IMR-90 (cell line): ENCODE measurements at regions not wholly inside any gene's neighbourhood (a gene's known extent, or its start where the extent isn't known, plus 50 kb on each side); places are given as distances from the start of the nearest gene placed in this dataset.

Source experiments
- ATAC-seq: fragments of 200-7000 bp; cut with Tn5 transposase; 2 replicates; pipeline ENCODE4 v1.9.1; 2020; ENCODE audit warnings: low read depth, mild to moderate bottlenecking, moderate library complexity
- BruUV-seq: library from RNA; stranded (reverse); fragments of 400-500 nt; replicated peaks from 2 replicates; lab custom pipeline; 2021; lab: Mats Ljungman, UMichigan
- CTCF ChIA-PET: fragments of 300-600 bp; formaldehyde crosslinking; extraction: SDS; loops from one replicate; lab custom pipeline; 2021; ENCODE audit warnings: antibody characterized with exemption; lab: Yijun Ruan, JAX
- POLR2A ChIA-PET: fragments of 300-600 bp; sonication (Branson Sonifier 250); formaldehyde crosslinking; loops from one replicate; lab custom pipeline; 2022; ENCODE audit warnings: antibody characterized with exemption; ENCODE audit not compliant: unreplicated experiment; lab: Charles Lee
- DNase-seq: peaks from one replicate; pipeline ENCODE4 v3.0.0; 2013
- H2AFZ ChIP-seq: replicated peaks from 2 replicates; pipeline ENCODE3; 2013; ENCODE audit warnings: low read length, mild to moderate bottlenecking; ENCODE audit not compliant: poor library complexity
- H2AK5ac ChIP-seq: 2 replicates; pipeline ENCODE4 v1.6.1; 2013; ENCODE audit warnings: low read depth, low read length, inconsistent platforms
- H2AK9ac ChIP-seq: replicated peaks from 2 replicates; pipeline ENCODE3; 2013; ENCODE audit warnings: mild to moderate bottlenecking, low read depth, low read length, moderate library complexity; ENCODE audit not compliant: poor library complexity
- H2BK120ac ChIP-seq: 2 replicates; pipeline ENCODE4 v1.6.1; 2013; ENCODE audit warnings: low read depth, low read length, inconsistent platforms
- H2BK15ac ChIP-seq: 3 replicates; pipeline ENCODE4 v1.6.1; 2013; ENCODE audit warnings: low read depth, low read length, inconsistent platforms
- H2BK20ac ChIP-seq: 2 replicates; pipeline ENCODE4 v1.6.1; 2013; ENCODE audit warnings: low read depth, mild to moderate bottlenecking, inconsistent platforms, low read length, moderate library complexity
- H2BK5ac ChIP-seq: 2 replicates; pipeline ENCODE4 v1.6.1; 2013; ENCODE audit warnings: mild to moderate bottlenecking, low read depth, low read length, inconsistent platforms; ENCODE audit not compliant: poor library complexity, severe bottlenecking
- H3K14ac ChIP-seq: replicated peaks from 2 replicates; pipeline ENCODE4 v1.6.1; 2013; ENCODE audit warnings: low read depth, low read length, inconsistent platforms
- H3K18ac ChIP-seq: 2 replicates; pipeline ENCODE4 v1.6.1; 2013; ENCODE audit warnings: low read depth, low read length, control low read depth
- H3K23ac ChIP-seq: 2 replicates; pipeline ENCODE4 v1.6.1; 2013; ENCODE audit warnings: low read depth, low read length, inconsistent platforms
- H3K27ac ChIP-seq: 2 replicates; pipeline ENCODE4 v1.5.1; 2013; ENCODE audit warnings: mild to moderate bottlenecking, control low read depth, low read length; ENCODE audit not compliant: insufficient read depth
- H3K27me3 ChIP-seq: 2 replicates; pipeline ENCODE4 v1.6.1; 2013; ENCODE audit warnings: low read length; ENCODE audit not compliant: control insufficient read depth, insufficient read depth
- H3K36me3 ChIP-seq: 2 replicates; pipeline ENCODE4 v1.6.1; 2013; ENCODE audit warnings: low read length, mixed read lengths; ENCODE audit not compliant: control insufficient read depth, insufficient read depth
- H3K4ac ChIP-seq: 2 replicates; pipeline ENCODE4 v1.6.1; 2013; ENCODE audit warnings: low read depth, low read length, inconsistent platforms
- H3K4me1 ChIP-seq: 2 replicates; pipeline ENCODE4 v1.6.1; 2013; ENCODE audit warnings: low read length, mixed read lengths; ENCODE audit not compliant: control insufficient read depth, insufficient read depth
- H3K4me2 ChIP-seq: 2 replicates; pipeline ENCODE4 v1.6.1; 2013; ENCODE audit warnings: low read depth, mild to moderate bottlenecking, control low read depth, low read length, moderate library complexity
- H3K4me3 ChIP-seq: 2 replicates; pipeline ENCODE4 v1.5.1; 2013; ENCODE audit warnings: low read depth, mild to moderate bottlenecking, control low read depth, low read length, moderate library complexity; ENCODE audit not compliant: insufficient read depth
- H3K56ac ChIP-seq: 2 replicates; pipeline ENCODE4 v1.6.1; 2013; ENCODE audit warnings: low read length, inconsistent platforms; ENCODE audit not compliant: insufficient read depth; ENCODE audit errors: extremely low read depth
- H3K79me1 ChIP-seq, 2 experiments: 2 replicates each; pipeline ENCODE4 v1.6.1; 2013; ENCODE audit warnings: low read length in 2 of 2, inconsistent platforms in 1 of 2, low read depth in 1 of 2
- H3K9ac ChIP-seq: 2 replicates; pipeline ENCODE4 v1.6.1; 2013; ENCODE audit warnings: low read depth, low read length, control low read depth
- H3K9me1 ChIP-seq: 2 replicates; pipeline ENCODE4 v1.6.1; 2013; ENCODE audit warnings: low read length, inconsistent platforms; ENCODE audit not compliant: insufficient read depth
- H3K9me3 ChIP-seq: 2 replicates; pipeline ENCODE4 v1.6.1; 2013; ENCODE audit warnings: low read length; ENCODE audit not compliant: control insufficient read depth, insufficient read depth
- H4K20me1 ChIP-seq: 2 replicates; pipeline ENCODE4 v1.6.1; 2013; ENCODE audit warnings: low read length, inconsistent platforms; ENCODE audit not compliant: insufficient read depth
- H4K5ac ChIP-seq: 2 replicates; pipeline ENCODE4 v1.6.1; 2013; ENCODE audit warnings: mild to moderate bottlenecking, low read depth, low read length, control low read depth
- H4K8ac ChIP-seq, 2 experiments: 2 replicates each; pipeline ENCODE4 v1.6.1; 2013; ENCODE audit warnings: low read depth in 2 of 2, low read length in 2 of 2, control low read depth in 1 of 2, inconsistent platforms in 1 of 2
- H4K91ac ChIP-seq: 2 replicates; pipeline ENCODE4 v1.6.1; 2013; ENCODE audit warnings: low read depth, low read length, inconsistent platforms; ENCODE audit not compliant: insufficient read depth
- BHLHE40 ChIP-seq: fragments of 150-350 bp; IDR thresholded peaks from 2 replicates; pipeline ENCODE4 v1.6.1; 2016; ENCODE audit warnings: mild to moderate bottlenecking, low read depth, low read length
- CEBPB ChIP-seq: IDR thresholded peaks from 2 replicates; pipeline ENCODE4 v1.6.1; 2012; ENCODE audit warnings: low read depth, low read length, improper control_type of control experiment
- CHD1 ChIP-seq: IDR thresholded peaks from 2 replicates; pipeline ENCODE4 v1.6.1; 2012; ENCODE audit warnings: low read depth, low read length, improper control_type of control experiment
- CTCF ChIP-seq: conservative IDR thresholded peaks from 2 replicates; pipeline ENCODE4 v1.5.1; 2012; ENCODE audit warnings: mild to moderate bottlenecking, low read depth, low read length, improper control_type of control experiment
- FOS ChIP-seq: fragments of 150-350 bp; IDR thresholded peaks from 2 replicates; pipeline ENCODE4 v1.6.1; 2016; ENCODE audit warnings: low read depth, low read length
- MAFK ChIP-seq: IDR thresholded peaks from 2 replicates; pipeline ENCODE4 v1.6.1; 2012; ENCODE audit warnings: low read depth, low read length, improper control_type of control experiment
- MAZ ChIP-seq: IDR thresholded peaks from 2 replicates; pipeline ENCODE4 v1.6.1; 2012; ENCODE audit warnings: low read depth, mild to moderate bottlenecking, low read length, improper control_type of control experiment, moderate library complexity, borderline replicate concordance
- MXI1 ChIP-seq: IDR thresholded peaks from 2 replicates; pipeline ENCODE4 v1.6.1; 2012; ENCODE audit warnings: low read depth, mild to moderate bottlenecking, low read length, moderate library complexity, borderline replicate concordance
- NFE2L2 ChIP-seq: fragments of 150-350 bp; IDR thresholded peaks from 2 replicates; pipeline ENCODE4 v1.6.1; 2016; ENCODE audit warnings: low read depth, mild to moderate bottlenecking, low read length
- POLR2A ChIP-seq: IDR thresholded peaks from 2 replicates; pipeline ENCODE4 v1.6.1; 2012; ENCODE audit warnings: mild to moderate bottlenecking, low read depth, low read length
- RAD21 ChIP-seq: IDR thresholded peaks from 2 replicates; pipeline ENCODE4 v1.6.1; 2012; ENCODE audit warnings: low read length, improper control_type of control experiment
- RCOR1 ChIP-seq: IDR thresholded peaks from 2 replicates; pipeline ENCODE4 v1.6.1; 2012; ENCODE audit warnings: mild to moderate bottlenecking, low read length, improper control_type of control experiment; ENCODE audit not compliant: insufficient replicate concordance
- RFX5 ChIP-seq: IDR thresholded peaks from 2 replicates; pipeline ENCODE4 v1.8.0; 2012; ENCODE audit warnings: low read depth, mild to moderate bottlenecking, low read length, moderate library complexity
- WGBS, 2 experiments: methylation state at CpG; one replicate each; pipeline versions ENCODE4 v1.1.5 to v1.1.7; 2013; ENCODE audit warnings: missing lambda C conversion rate in 2 of 2; ENCODE audit not compliant: insufficient read length in 1 of 2; ENCODE audit errors: extremely low coverage in 2 of 2; 5-methylcytosine and 5-hydroxymethylcytosine counted together
- dilution Hi-C: fragments of 300-500 bp; cut with HindIII; formaldehyde crosslinking; loops from one replicate; pipeline ENCODE4 v1.14.3; 2018; ENCODE audit warnings: low sequenced_read_pairs; ENCODE audit not compliant: unreplicated experiment
- in situ Hi-C: fragments of 300-500 bp; cut with MboI; formaldehyde crosslinking; loops from 3 replicates; pipeline ENCODE4 v1.14.3; 2019; ENCODE audit warnings: low sequenced_read_pairs, inconsistent platforms, mixed read lengths
- intact Hi-C: fragments of 100-400 bp; cut with micrococcal nuclease; formaldehyde crosslinking; loops from 2 replicates; pipeline ENCODE4 v1.10.0; 2022
- TF ChIP-seq, protein P1 (sequence below): fragments of 150-350 bp; IDR thresholded peaks from 2 replicates; pipeline ENCODE4 v1.6.1; 2016; ENCODE audit warnings: low read depth, mild to moderate bottlenecking, low read length, moderate library complexity, borderline replicate concordance
- TF ChIP-seq, protein P2 (sequence below): fragments of 150-350 bp; IDR thresholded peaks from 2 replicates; pipeline ENCODE4 v1.6.1; 2017; ENCODE audit warnings: mild to moderate bottlenecking, antibody characterized with exemption, low read length, low read depth

DNA sequence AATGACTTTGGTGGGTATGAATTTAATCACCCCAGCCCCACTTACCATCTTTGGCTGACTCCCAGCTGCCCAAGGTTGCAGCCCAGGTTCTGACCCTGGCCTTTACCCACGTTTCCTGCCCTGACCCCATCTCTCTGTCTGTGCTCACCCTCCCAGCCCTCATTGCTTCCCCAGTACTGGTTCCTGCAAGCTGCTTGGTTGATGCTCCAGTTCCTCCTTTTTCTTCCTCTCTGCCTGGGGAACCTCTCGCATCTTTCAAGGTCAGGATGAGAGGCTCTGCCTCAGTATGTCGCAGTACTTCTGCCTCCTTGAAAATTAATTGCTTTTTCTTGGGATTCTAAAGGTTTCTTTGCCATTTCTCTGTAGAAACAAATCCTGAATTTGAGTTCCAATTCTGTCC is 263.8 kb upstream of the ZNF32 start:
- Histone ChIP-seq H4K8ac (peak overlapping the region in 1 of 2 experiments; percentile 80; a peak in 2 of 4 replicates), H2BK5ac (peak overlapping the region; percentile 33), H2BK15ac (0 out of 3 replicates have a peak overlapping the region, but pooled peaks have one; percentile 56), H2AK5ac (peak overlapping the region; percentile 62; the same call in 1 of the 2 replicates), H2AFZ (peak overlapping the region; percentile 46), H2AK9ac (peak overlapping the region; percentile 50), H3K4ac (peak overlapping the region; percentile 48), H3K36me3 (no peaks in the 10 kb centered on the region), H3K9me1 (0 out of 2 replicates have a peak, but pooled peaks cover 3% of the 10 kb centered on the region), H3K9ac (no peak overlapping the region), H3K79me1 (no peaks in the 10 kb centered on the region), H3K14ac (0 out of 2 replicates have a peak overlapping the region, but pooled peaks have one; percentile 40), H3K27me3 (no peaks in the 10 kb centered on the region), H2BK20ac (peak overlapping the region; percentile 45; the same call in 1 of the 2 replicates), H3K9me3 (no peaks in the 10 kb centered on the region; the same call in 1 of the 2 replicates), H2BK120ac (peak overlapping the region; percentile 74), H3K23ac (peak overlapping the region; percentile 36; the same call in 1 of the 2 replicates), H3K4me3 (no peak overlapping the region), H3K4me2 (no peak overlapping the region), H3K27ac (no peak overlapping the region), H4K5ac (0 out of 2 replicates have a peak overlapping the region, but pooled peaks have one; percentile 12), H3K18ac (peak overlapping the region; percentile 89; the same call in 1 of the 2 replicates), H4K20me1 (no peaks in the 10 kb centered on the region), H3K4me1 (peaks cover 7% of the 10 kb centered on the region), H3K56ac (no peak overlapping the region), H4K91ac (peak overlapping the region; percentile 41; the same call in 1 of the 2 replicates)
- dilution Hi-C loops (no loop called here), intact Hi-C loops (no loop called here), in situ Hi-C loops (no loop called here)
- ChIA-PET POLR2A (no interaction called here), CTCF (no interaction called here)
- TF ChIP-seq RCOR1: no peak
- no peak for TF ChIP-seq RAD21
- no peak for TF ChIP-seq MAZ
- TF ChIP-seq RFX5: no peak
- TF ChIP-seq CTCF: no peak
- TF ChIP-seq CHD1: no peak
- TF ChIP-seq MAFK: no peak
- TF ChIP-seq MXI1: no peak
- TF ChIP-seq BHLHE40: no peak
- no peak for TF ChIP-seq NFE2L2
- no peak for TF ChIP-seq POLR2A
- TF ChIP-seq, protein P1, sequence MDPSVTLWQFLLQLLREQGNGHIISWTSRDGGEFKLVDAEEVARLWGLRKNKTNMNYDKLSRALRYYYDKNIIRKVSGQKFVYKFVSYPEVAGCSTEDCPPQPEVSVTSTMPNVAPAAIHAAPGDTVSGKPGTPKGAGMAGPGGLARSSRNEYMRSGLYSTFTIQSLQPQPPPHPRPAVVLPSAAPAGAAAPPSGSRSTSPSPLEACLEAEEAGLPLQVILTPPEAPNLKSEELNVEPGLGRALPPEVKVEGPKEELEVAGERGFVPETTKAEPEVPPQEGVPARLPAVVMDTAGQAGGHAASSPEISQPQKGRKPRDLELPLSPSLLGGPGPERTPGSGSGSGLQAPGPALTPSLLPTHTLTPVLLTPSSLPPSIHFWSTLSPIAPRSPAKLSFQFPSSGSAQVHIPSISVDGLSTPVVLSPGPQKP: no peak
- TF ChIP-seq, protein P2, sequence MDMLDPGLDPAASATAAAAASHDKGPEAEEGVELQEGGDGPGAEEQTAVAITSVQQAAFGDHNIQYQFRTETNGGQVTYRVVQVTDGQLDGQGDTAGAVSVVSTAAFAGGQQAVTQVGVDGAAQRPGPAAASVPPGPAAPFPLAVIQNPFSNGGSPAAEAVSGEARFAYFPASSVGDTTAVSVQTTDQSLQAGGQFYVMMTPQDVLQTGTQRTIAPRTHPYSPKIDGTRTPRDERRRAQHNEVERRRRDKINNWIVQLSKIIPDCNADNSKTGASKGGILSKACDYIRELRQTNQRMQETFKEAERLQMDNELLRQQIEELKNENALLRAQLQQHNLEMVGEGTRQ: no peak
- no peak for TF ChIP-seq CEBPB
- no peak for TF ChIP-seq FOS
- WGBS, 2 experiments: no CpG with 5 or more reads among the region's 3 CpGs
- no peak for DNase-seq
- no peak for ATAC-seq
- no TSS peak for BruUV-seq
